Nephron progenitor cell (in vitro differentiated cells): ENCODE measurements at regions not wholly inside any gene's neighbourhood (a gene's known extent, or its start where the extent isn't known, plus 50 kb on each side); places are given as distances from the start of the nearest gene placed in this dataset.

Source experiments
- DNase-seq: peaks from one replicate; pipeline ENCODE4 v3.0.0; 2021
- H3K27ac Mint-ChIP-seq: 2 replicates; pipeline ENCODE4 v1.8.0; 2021; ENCODE audit warnings: mild to moderate bottlenecking, moderate library complexity, mixed read lengths
- H3K27me3 Mint-ChIP-seq: 2 replicates; pipeline ENCODE4 v1.8.0; 2021; ENCODE audit warnings: mild to moderate bottlenecking, low read depth, mixed read lengths; ENCODE audit not compliant: poor library complexity
- H3K36me3 Mint-ChIP-seq: 2 replicates; pipeline ENCODE4 v1.8.0; 2021; ENCODE audit warnings: low read depth, mixed read lengths
- H3K4me1 Mint-ChIP-seq: 2 replicates; pipeline ENCODE4 v1.8.0; 2021; ENCODE audit warnings: mixed read lengths
- H3K4me3 Mint-ChIP-seq: 2 replicates; pipeline ENCODE4 v1.8.0; 2021; ENCODE audit warnings: mild to moderate bottlenecking, moderate library complexity, mixed read lengths
- H3K9me3 Mint-ChIP-seq: 2 replicates; pipeline ENCODE4 v1.8.0; 2021; ENCODE audit warnings: mild to moderate bottlenecking, moderate library complexity, mixed read lengths
- TF ChIP-seq, protein P1 (sequence below): fragments of 200-600 bp; sonication (generic); IDR thresholded peaks from 2 replicates; pipeline ENCODE4 v1.5.0; 2021; ENCODE audit warnings: antibody characterized with exemption

DNA sequence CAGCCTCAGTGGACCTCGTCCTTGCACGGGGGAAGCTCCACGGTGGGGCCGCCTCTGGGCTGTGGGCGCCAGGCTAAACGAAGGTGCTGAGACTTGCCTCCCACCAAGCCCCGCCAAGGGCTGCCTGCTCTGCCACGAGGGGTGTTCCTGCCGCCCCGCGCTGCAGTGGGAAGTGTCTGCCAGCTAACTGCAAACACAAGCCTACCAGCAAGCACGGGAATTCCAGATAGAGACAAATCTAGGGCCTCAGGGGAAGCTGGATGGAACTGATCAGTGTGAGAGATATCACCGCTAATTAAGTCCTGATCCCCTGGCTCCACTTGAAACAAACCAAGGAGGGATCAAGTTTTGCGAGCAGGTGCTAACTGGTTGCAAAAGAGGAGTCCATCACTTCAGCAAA lies 181.6 kb upstream of the LEF1 start:
- Mint-ChIP-seq H3K4me3 (no peak overlapping the region), H3K36me3 (no peaks in the 10 kb centered on the region), H3K4me1 (peaks cover 58% of the 10 kb centered on the region), H3K9me3 (no peaks in the 10 kb centered on the region), H3K27me3 (peaks cover 3% of the 10 kb centered on the region), H3K27ac (peak overlapping the region; percentile 78)
- DNase-seq, result no peak
- TF ChIP-seq, protein P1, sequence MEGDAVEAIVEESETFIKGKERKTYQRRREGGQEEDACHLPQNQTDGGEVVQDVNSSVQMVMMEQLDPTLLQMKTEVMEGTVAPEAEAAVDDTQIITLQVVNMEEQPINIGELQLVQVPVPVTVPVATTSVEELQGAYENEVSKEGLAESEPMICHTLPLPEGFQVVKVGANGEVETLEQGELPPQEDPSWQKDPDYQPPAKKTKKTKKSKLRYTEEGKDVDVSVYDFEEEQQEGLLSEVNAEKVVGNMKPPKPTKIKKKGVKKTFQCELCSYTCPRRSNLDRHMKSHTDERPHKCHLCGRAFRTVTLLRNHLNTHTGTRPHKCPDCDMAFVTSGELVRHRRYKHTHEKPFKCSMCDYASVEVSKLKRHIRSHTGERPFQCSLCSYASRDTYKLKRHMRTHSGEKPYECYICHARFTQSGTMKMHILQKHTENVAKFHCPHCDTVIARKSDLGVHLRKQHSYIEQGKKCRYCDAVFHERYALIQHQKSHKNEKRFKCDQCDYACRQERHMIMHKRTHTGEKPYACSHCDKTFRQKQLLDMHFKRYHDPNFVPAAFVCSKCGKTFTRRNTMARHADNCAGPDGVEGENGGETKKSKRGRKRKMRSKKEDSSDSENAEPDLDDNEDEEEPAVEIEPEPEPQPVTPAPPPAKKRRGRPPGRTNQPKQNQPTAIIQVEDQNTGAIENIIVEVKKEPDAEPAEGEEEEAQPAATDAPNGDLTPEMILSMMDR, result no peak

GRCh38 chr4:108346818-108347210 lies 178.1 kb upstream of the LEF1 start:
- Mint-ChIP-seq H3K4me1 (peaks cover 54% of the 10 kb centered on the region), H3K4me3 (no peak overlapping the region), H3K9me3 (no peaks in the 10 kb centered on the region), H3K36me3 (no peaks in the 10 kb centered on the region), H3K27ac (peak overlapping the region; percentile 71), H3K27me3 (peaks cover 3% of the 10 kb centered on the region)
- no peak for DNase-seq
- TF ChIP-seq, protein P1, result no peak

DNA sequence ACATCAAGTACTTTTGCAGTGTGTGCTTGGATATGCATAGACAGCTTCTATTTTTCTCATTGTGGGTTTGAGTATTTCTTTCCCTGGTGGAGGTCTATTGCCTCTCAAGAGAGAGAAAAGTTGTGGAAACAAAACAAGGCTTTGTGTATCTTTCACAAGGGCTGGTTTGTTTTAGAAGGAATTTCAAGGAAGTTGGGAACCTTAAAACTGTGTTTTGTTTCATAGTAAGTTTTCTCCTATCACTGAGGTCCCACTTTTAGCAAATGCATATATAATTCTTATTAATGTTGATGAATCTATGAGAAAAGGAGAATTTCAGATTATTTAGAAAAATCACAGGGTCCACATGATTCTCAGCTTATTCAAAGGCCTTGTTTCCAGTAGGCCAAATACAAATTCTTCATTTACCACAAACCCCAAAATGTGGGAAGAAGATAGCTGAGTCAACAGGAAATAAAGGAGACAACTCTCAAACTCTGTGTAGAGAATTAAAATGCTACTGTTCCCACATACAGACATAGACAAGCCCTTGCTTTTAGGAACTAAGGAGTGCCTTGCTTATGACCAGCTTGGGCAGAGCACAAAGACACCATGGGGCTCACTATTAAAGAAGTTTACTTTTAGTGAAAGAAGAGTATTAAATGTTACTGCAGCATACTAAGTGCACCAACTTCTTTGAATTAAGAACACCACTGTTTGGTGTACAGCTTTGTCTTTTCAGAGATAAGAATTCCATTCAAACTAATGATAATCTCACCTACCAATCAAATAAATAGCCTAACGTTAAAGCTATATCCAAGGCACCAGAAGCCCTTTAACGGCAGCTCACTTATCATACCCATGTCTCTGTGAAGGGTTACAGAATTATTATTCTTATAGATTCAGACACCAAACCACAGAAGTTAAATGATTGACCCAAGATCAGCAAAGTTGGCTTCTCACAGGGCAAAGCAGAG lies 177.4 kb upstream of the LEF1 start:
- DNase-seq, result no peak

DNA sequence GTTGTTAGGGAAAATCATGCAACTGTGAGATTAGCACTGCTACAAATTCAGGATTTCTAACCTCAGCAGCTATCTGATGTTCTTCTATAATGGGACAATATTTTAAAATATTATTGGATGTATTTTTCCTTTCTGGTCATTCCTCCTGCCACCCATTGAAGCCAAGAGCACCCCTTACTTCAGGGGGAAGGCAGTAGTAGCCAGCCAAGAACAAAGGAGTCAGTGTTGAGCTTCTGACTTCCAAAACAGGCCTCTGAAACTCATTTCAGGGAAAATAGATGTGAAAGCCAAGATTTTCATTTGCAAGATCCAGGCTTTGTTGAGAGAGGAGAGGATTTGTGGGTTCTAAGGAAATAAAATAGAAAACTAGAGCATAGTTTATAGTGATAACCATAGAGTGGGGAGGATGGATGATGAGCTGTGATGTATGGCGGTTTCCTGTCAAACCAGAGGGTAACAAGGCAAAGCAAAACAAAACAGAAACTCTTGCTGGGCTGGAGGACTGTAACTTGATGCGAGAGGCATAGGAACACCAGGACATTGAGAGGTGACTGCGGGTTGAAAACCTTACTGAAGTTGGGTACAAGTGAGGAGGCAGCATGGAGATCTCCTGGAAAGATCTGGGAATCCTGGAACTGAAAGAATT lies 173.7 kb upstream of the LEF1 start:
- H3K36me3 Mint-ChIP-seq, result no peaks in the 10 kb centered on the region
- TF ChIP-seq, protein P1, result no peak
- no peak overlapping the region for H3K4me3 Mint-ChIP-seq
- peaks cover 3% of the 10 kb centered on the region for H3K27me3 Mint-ChIP-seq
- H3K27ac Mint-ChIP-seq, result peak overlapping the region; percentile 88
- H3K4me1 Mint-ChIP-seq, result peaks cover 67% of the 10 kb centered on the region
- no peak for DNase-seq
- H3K9me3 Mint-ChIP-seq, result no peaks in the 10 kb centered on the region

More for the DNA sequence above, 177.4 kb upstream of the LEF1 start:
- H3K9me3 Mint-ChIP-seq, result no peaks in the 10 kb centered on the region
- peak overlapping the region; percentile 50 for H3K27ac Mint-ChIP-seq
- H3K4me1 Mint-ChIP-seq, result peaks cover 47% of the 10 kb centered on the region
- no peak overlapping the region for H3K4me3 Mint-ChIP-seq
- peaks cover 3% of the 10 kb centered on the region for H3K27me3 Mint-ChIP-seq
- TF ChIP-seq, protein P1, result no peak
- no peaks in the 10 kb centered on the region for H3K36me3 Mint-ChIP-seq

- TF ChIP-seq, protein P1, result no peak
- no peaks in the 10 kb centered on the region for H3K9me3 Mint-ChIP-seq
- H3K4me1 Mint-ChIP-seq, result peaks cover 69% of the 10 kb centered on the region
- H3K4me3 Mint-ChIP-seq, result no peak overlapping the region
- no peak overlapping the region for H3K27ac Mint-ChIP-seq
- no peaks in the 10 kb centered on the region for H3K36me3 Mint-ChIP-seq
- DNase-seq, result no peak
- no peaks in the 10 kb centered on the region for H3K27me3 Mint-ChIP-seq
Observed at GRCh38 chr4:108337923-108338322, 169.2 kb upstream of the LEF1 start.
